ENCODE measurements at regions not wholly inside any gene's neighbourhood (a gene's known extent, or its start where the extent isn't known, plus 50 kb on each side); places are given as distances from the start of the nearest gene placed in this dataset.
A peak's percentile ranks its signal among the peaks of the same experiment; 100 is the strongest.

GRCh38 chr5:145449794-145450193, 385.3 kb downstream of the PRELID2 start:
- H3K4me3 Mint-ChIP-seq = no peak overlapping the region
- H3K4me3 ChIP-seq = no peak overlapping the region
- H3K4me1 Mint-ChIP-seq = no peaks in the 10 kb centered on the region; the same call in 2 of the 3 replicates
- no peaks in the 10 kb centered on the region for H3K36me3 Mint-ChIP-seq (ENCODE audit: low read depth)
- no peak for ATAC-seq
- H3K27ac ChIP-seq (ENCODE audit: low read depth) = no peak overlapping the region
- no peak overlapping the region for H2AFZ ChIP-seq
- no peaks in the 10 kb centered on the region; the same call in 2 of the 3 replicates for H3K9me3 Mint-ChIP-seq
- TF ChIP-seq NANOG (IDR thresholded peaks at IDR 0.05; ENCODE audit: borderline replicate concordance) (no peak), EZH2 (IDR thresholded peaks at IDR 0.05; ENCODE audit: low read depth, unreplicated experiment) (no peak), REST (IDR thresholded peaks at IDR 0.05; ENCODE audit: unreplicated experiment) (no peak), ZNF331 (CRISPR knock-in tag; IDR thresholded peaks at IDR 0.05; ENCODE audit: low read depth) (no peak), CREB1 (CRISPR knock-in tag; IDR thresholded peaks at IDR 0.05; ENCODE audit: low read depth) (no peak), POLR2AphosphoS5 (IDR thresholded peaks at IDR 0.05; ENCODE audit: low read depth) (no peak), STAT1 (IDR thresholded peaks at IDR 0.05; ENCODE audit: unreplicated experiment) (no peak), ZNF462 (CRISPR knock-in tag; IDR thresholded peaks at IDR 0.05) (no peak), JUNB (IDR thresholded peaks at IDR 0.05; ENCODE audit: unreplicated experiment) (no peak), ZNF114 (CRISPR knock-in tag; IDR thresholded peaks at IDR 0.05) (no peak), EZH2phosphoT487 (IDR thresholded peaks at IDR 0.05; ENCODE audit: unreplicated experiment) (no peak), ETS1 (IDR thresholded peaks at IDR 0.05) (no peak), CTCF (conservative IDR thresholded peaks at IDR 0.05; ENCODE audit: low read depth in 2 of 2) (no peak)
- H3K27me3 Mint-ChIP-seq (ENCODE audit: insufficient read depth, low read depth, poor library complexity) = peaks cover 3% of the 10 kb centered on the region
- no peaks in the 10 kb centered on the region for H3K9me2 ChIP-seq (ENCODE audit: insufficient read depth)
- H3K27ac Mint-ChIP-seq = 0 out of 2 replicates have a peak overlapping the region, but pooled peaks have one; percentile 7
- H3K36me3 ChIP-seq (ENCODE audit: insufficient read depth) = no peaks in the 10 kb centered on the region
- no peaks in the 10 kb centered on the region for H3K79me2 ChIP-seq (replicated peaks; ENCODE audit: insufficient read depth)
- no peaks in the 10 kb centered on the region for H3F3A ChIP-seq (replicated peaks; ENCODE audit: low read depth)
- peaks cover 4% of the 10 kb centered on the region; the same call in 1 of the 2 replicates for H3K4me1 ChIP-seq (ENCODE audit: insufficient read depth)
- H3K4me2 ChIP-seq = no peak overlapping the region
- no peak for DNase-seq (ENCODE audit: low spot score)
- no peaks in the 10 kb centered on the region for H4K20me1 ChIP-seq (replicated peaks; ENCODE audit: insufficient read depth)
- H3K27me3 ChIP-seq (ENCODE audit: insufficient read depth) = no peaks in the 10 kb centered on the region

Data from GM23338 (cell line).